Lower leg skin (tissue), 3 donors: ENCODE measurements at regions not wholly inside any gene's neighbourhood (a gene's known extent, or its start where the extent isn't known, plus 50 kb on each side); places are given as distances from the start of the nearest gene placed in this dataset.

ENCODE experiments used
- POLR2A ChIP-seq, 2 donors: fragments of 450-650 bp; IDR thresholded peaks; one replicate each; pipeline ENCODE4 v1.6.1; 2016 to 2017; ENCODE audit warnings: antibody characterized with exemption in 2 of 2, mild to moderate bottlenecking in 1 of 2, moderate library complexity in 1 of 2
- TF ChIP-seq, protein P1 (sequence below), 3 donors: fragments of 450-650 bp; IDR thresholded peaks; one replicate each; pipeline ENCODE4 v1.5.1; 2016; ENCODE audit warnings: antibody characterized with exemption in 3 of 3, mild to moderate bottlenecking in 3 of 3, moderate library complexity in 2 of 3

DNA sequence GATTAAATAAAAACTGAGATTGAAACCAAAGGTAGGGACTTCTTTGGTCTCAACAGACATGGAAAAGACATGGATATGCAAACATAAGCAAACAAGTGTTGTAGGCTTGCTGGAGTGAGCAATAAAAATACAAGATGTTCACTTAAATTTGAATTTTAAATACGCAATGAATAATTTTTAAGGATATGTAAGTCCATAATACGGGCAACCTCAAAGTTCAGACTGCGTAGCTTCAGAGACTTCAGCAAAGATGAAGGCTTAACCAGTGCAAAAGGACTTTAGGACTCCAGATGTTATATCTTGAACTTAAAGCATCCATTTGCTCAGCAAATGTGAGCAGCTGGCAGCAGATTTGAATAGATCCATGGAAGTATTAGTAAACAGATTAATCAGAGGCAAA lies 549.3 kb downstream of the ARAP2 start:
- TF ChIP-seq POLR2A (IDR thresholded peaks at IDR 0.05), result no peak
- TF ChIP-seq, protein P1, sequence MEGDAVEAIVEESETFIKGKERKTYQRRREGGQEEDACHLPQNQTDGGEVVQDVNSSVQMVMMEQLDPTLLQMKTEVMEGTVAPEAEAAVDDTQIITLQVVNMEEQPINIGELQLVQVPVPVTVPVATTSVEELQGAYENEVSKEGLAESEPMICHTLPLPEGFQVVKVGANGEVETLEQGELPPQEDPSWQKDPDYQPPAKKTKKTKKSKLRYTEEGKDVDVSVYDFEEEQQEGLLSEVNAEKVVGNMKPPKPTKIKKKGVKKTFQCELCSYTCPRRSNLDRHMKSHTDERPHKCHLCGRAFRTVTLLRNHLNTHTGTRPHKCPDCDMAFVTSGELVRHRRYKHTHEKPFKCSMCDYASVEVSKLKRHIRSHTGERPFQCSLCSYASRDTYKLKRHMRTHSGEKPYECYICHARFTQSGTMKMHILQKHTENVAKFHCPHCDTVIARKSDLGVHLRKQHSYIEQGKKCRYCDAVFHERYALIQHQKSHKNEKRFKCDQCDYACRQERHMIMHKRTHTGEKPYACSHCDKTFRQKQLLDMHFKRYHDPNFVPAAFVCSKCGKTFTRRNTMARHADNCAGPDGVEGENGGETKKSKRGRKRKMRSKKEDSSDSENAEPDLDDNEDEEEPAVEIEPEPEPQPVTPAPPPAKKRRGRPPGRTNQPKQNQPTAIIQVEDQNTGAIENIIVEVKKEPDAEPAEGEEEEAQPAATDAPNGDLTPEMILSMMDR (IDR thresholded peaks at IDR 0.05), result no peak
